ENCODE measurements at regions not wholly inside any gene's neighbourhood (a gene's known extent, or its start where the extent isn't known, plus 50 kb on each side); places are given as distances from the start of the nearest gene placed in this dataset.

DNA sequence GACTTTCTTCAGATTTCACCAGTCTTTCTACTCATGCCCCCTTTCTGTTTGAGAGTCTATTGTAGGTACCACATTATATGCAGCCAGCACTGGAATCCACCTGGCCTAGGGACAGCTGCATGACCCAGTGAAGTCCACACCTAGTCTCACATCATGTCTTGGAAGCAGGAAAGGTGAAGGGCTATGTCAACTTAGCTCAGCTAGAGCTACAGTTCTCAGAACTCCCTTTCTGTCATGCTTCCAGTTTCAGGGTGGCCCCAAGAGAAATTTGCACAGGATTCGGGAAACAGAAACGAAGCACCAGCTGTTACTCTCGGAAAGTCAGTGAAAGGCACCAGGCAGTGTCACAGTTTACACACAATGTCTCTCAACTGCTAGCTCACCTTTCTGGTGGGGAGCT is 51.6 kb upstream of the NLRP1 start:
- DNase-seq (ENCODE audit: low read depth) = no peak

DNA sequence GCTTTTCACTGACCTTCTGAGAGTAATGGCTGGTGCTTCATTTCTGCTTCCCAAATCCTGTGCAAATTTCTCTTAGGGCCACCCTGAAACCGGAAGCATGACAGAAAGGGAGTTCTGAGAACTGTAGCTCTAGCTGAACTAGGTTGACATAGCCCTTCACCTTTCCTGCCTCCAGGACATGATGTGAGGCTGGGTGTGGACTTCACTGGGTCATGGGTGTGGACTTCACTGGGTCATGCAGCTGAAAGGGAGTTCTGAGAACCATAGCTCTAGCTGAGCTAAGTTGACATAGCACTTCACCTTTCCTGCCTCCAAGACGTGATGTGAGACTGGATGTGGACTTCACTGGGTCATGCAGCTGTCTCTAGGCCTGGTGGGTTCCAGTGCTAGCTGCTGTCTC is 54.3 kb upstream of the NLRP1 start:
- no peak for DNase-seq (ENCODE audit: low read depth)

DNA sequence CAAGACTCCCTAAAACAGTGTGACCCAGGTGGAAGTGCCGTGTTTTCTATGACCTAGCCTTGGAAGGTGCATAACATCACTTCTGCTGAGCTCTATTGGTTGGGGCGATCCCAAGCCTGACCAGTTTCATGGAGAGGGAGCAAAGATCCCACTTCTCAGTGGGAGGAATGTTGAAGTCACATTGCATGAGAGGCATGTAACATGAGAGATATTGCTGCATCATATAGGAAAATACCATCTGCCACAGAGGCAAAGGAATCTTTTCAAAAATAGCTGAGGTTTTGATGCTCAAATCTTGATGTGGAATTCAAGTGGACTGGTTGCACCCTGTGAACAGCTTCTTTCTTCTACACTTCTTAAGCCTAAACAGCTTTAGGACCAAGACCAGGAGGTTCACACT is 56.4 kb upstream of the NLRP1 start:
- DNase-seq (ENCODE audit: low read depth) = no peak

DNA sequence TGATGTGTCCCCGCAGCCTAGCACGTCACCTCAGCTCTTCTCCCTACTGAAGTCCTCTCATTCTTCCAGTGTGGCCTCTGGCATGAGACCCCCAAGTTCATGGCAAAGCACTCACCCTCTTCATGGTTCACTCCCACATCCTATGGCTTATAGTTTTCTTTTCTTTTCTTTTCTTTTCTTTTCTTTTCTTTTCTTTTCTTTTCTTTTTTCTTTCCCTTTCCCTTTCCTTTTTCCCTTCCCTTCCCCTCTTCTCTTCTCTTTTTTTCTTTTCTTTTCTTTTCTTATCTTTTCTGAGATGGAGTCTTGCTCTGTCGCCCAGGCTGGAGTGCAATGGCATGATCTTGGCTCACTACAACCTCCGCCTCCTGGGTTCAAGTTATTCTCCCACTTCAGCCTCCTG is 58.4 kb upstream of the NLRP1 start:
- no peak for DNase-seq (ENCODE audit: low read depth)

DNA sequence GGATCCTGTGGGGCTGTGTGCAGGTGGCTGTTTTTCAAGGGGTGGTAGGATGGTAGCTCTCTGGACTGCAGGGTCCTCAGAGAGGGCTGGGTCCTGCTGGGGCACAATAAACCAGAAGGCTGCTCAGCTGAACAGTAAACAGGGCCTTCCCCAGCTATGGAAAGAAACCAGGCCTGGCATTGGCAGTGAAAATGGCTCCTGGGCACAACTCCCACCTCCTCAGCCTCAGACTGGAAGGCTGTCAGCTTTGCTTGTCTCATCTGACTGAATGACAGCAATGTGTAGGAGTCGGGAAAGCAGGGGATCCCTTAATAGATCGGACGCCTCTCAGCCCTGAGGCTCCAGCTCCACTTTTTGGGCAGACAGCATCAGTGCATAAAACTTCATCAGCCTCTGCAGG is 59.8 kb upstream of the NLRP1 start:
- DNase-seq (ENCODE audit: low read depth) = no peak

DNA sequence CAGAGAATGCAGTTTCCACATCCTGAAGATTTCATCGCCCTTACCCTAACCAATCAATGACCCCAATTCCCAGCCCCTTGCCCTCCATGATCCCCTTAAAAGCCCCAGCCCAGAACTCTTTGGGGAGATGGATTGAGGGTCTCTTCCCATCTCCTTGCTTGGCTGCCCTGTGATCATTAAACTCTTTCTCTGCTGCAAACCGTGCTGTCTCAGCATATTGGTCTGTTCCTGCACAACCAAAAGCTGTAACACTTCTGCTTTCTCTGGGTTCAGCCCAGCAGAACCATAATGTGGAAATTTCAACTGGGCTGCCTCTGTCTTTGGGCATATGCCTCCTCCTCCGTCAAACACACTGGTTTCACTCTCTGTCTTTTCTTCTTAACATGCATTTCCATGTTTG is 67.0 kb upstream of the NLRP1 start:
- no peak for DNase-seq (ENCODE audit: low read depth)

DNA sequence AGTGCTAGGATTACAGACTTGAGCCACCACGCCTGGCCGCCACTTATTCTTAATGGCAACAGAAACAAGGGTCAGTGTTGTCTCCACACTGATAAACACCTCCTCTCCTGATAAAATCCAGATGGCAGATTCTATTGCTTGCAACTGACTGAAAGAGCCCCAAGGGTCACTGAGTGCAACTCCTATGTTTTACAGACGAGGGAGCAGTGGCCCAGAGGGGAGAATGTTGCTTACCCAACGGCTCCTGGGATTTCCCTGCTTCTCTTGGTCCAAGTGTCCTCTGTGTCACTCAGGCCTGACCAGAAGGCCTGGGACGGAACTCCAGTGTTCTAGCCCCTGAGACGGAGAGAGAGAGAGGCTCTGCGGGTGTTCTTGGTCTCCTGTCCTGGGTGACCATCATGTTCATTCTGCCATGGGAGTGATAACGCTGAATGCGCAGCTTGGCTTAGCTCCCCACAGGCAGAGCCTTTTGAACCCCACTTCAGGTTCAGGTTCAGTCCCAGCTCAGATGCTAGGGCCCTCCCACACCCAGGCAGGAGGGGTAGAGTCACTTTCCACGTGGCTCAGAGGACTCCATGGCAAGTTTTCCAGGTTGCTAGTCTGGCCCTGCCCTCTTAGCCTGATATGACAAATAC is 77.3 kb upstream of the NLRP1 start:
- no peak for DNase-seq (ENCODE audit: low read depth)

DNA sequence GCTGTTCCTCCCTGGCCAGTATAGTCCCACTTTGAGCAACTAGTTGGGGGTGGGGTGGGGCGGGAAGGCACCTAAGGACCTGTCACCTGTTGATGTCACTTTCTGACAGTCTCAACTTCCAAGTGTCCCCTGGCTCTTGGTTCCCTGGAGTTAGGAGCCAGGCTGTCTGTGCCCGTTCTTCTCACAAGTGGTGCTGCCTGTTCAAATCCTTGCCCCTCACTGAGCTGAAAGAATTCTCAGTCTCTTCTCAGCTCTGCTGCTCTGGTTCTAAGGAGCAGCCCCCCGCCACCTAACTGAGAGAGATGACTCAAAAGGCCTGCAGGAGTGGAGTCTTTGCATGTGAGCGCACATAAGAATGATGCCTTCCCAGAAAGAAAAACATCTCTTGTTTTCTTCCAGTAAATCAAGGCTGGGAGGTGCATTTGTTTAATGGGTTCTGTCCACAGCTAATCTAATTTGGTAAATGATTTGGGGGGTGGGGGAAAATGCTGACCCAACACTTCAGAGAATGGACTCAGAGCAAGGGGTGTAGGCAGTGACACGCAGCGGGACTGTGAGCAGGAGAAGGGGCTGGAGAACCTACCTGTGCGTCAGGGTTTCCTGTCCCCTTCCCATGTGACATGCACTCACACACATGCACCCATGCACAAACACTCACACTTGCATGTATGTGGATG is 78.2 kb upstream of the NLRP1 start:
- no peak for DNase-seq (ENCODE audit: low read depth)

DNA sequence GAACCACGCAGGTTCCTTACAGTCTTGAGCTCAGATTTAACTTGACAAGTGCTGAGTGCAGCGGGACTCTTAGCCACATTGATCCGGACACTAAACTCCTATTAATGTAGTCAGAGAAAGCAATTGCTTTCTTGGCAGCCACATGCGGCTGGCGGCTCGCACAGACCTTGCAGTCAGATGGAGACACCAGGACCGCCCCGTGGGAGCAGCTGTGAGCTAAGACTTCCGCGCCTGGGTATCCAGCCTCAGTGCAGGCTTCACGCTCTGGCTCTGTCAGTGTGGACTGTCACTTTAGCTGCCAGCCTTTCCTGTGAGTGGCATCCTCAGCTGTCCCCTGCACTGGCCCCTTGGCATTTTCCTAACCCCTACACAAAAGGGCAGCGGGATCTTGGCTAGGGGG is 80.9 kb upstream of the NLRP1 start:
- no peak for DNase-seq (ENCODE audit: low read depth)

DNA sequence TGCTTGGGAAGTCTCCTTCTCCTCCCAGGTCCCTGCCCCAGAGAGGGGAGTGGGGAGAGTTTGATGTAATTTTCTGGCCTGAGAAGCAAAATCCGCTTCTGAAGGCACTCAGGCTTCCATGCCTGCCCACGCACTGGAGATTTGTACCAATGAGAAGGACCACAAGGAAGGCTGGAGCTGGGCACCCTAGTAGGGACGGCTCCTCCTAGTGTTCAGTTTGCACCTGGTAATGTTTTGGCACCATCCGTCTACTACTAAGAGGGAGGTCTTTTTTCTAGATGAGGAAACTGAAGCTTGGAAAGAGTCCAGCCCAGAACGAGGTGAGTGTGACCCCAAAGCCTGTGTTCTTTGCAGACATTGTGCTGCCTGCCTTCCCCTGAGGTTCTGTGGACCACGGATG is 83.6 kb upstream of the NLRP1 start:
- no peak for DNase-seq (ENCODE audit: low read depth)

DNA sequence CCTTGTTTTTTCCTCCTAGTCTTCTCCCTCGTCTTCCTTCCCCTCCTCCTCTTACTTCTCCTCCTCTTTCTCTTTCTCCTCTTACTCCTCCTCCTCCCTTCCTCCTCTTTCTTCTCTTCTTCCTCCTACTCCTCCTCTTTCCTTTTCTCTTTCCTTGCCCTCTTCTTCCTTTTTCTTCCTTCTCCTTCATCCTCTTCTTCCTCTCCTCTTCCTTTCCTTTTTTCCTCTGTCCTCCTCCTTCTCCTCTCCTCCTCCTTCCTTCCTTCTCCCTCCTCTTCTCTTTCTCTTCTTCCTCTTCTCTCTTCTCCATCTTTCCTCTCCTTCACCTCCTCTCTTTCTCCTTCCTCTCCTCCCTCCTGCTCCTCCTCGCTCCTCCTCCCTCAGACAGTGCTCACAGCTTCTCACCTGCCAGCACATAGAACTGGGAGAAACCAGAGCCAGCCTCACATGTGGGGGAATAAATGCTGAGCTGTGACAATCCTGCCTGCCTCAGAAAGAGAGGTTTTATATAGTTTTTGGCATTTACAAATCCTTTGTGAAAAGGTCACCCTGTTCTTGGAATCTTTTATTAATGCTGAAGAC is 84.3 kb upstream of the NLRP1 start:
- no peak for DNase-seq (ENCODE audit: low read depth)

DNA sequence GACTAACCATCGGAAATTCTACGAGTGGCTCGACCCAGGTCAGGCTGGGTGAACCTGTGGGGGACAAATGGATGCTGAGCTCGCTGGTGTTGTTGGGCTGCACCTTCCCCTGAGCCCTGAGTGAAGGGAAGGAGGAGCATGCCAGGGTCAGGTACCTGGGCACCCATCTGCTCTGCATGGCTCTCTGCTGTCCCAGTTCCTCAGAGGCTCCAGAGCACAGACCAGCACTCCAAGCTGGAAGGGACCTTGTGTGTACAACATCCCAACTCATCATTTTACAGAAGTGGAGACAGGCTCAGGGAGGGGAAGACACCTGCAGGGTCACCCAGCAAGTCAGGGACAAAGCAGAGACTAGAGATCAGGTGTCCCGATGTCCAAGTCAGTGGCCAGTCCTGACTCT is 84.9 kb upstream of the NLRP1 start:
- DNase-seq (ENCODE audit: low read depth) = no peak

DNA sequence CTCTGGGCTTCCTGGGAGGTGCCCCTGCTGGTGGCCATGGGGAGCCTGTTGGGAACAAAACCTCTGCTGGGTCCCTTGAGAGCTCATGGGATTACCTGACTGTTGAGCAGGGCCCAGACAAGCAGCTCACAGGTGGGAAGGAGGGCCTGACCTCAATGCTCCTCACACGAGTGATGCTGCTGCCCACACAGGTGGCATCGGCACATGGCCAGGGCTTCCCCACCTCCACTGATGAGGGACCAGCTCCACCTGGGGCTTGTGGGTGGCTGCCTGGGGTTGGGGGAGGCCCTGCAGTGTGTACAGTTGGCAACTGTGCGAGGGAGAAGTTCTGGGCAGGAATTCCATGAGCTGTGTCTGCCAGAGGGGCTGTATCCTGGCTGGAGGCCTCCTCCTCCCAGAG is 87.8 kb upstream of the NLRP1 start:
- DNase-seq (ENCODE audit: low read depth) = no peak

DNA sequence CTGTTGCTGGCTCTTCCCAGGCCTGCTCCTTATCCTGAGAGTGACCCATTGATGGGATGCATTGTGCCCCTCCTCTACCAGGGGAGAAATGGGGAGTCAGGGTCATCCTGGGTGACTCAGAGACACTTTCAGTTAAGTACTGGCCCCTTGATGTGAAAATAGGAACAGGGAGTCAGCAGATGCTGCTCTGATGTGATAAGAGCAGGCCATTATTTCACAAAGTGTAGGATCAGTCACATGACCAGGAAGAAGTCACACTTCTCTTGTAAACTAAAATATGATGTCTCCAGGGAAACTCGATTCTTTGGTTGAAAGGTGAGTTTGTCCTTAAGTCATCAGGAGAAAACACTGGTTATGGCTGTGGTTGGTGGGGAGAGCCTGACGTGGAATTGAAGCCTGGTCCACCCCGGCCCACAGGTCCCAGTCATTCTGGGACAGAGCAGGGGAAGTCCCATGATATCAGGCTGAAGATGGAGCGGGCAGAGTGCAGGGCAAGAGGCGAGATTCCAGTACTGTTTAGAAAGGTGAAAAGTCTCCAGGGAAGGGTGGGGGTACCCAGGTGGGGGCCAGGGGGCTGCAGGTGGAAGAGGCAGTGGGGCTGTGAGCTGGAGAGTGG is 88.6 kb upstream of the NLRP1 start:
- no peak for DNase-seq (ENCODE audit: low read depth)

DNA sequence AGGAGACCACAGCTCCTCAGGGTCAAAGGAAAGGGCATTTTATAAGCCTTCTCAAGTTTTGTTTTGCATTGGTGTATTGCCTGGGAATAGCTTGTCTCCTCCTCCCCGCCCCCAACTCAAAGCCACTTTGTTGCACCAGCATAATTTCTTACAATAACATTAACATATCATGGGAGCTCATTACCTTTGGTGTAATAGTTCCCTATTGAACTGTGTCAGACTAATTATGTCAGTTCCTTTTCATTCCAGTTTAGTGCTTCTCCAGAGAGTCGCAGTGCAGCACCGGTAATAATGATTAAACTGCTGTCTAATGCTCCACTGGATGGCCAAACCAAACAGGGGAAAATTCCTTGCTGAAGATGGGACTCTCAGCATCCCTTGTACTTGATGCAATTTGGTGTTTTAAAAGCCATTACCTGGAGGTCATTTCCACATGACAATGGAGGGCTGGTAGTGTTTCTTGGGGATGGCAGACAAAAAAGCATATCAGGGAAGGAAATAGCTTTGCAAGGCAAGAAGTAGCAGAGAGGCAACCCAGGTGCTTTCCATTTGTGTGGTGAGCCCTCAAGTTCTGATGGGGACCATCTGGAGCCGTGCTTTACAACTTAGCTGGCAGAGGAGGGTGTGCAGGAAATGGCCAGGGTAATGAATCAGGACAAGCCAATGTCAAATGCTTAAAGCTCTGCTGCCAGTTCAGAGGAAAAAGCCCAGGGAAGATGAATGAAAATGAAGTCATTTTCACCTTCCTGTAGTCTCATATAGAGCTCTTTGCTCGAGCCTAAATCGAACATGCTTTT is 91.5 kb upstream of the NLRP1 start:
- DNase-seq (ENCODE audit: low read depth) = no peak

DNA sequence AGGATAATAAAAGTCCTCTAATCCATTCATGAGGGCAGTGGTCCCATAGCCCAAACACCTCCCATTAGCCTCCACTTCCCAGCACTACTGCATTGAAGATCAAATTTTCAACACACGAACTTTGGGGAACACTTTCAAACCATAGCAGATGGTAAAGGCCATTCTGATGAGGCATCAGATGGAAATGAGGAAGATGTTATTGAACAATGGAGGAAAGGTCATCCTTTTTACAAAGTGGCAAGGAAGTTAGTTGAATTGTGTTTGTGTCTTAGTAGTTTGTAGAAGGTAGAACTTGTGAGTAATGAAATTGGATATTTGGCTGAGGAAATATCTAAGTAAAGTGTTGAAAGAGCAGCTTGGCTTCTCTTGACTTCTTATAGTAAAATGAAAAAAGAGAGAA is 93.3 kb upstream of the NLRP1 start:
- no peak for DNase-seq (ENCODE audit: low read depth)

DNA sequence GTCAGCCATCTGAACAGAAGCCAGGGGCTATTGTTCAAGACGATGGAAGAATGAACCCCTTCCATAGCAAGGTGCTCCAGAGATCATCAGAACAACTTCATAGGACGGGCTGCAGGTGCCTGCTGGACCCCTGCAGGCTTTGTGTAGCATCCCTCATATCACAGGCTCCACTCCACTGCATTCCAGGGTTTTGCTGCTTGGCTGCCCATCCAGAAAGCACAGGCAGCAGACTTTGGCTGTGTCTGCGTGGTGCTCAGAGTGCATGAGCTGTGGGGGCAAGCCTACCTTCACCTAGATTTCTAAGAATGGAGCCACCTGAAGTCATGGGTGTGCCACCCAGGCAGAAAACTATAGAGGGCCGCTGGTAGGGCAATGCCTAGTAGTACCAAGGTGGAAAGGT is 93.9 kb upstream of the NLRP1 start:
- no peak for DNase-seq (ENCODE audit: low read depth)

DNA sequence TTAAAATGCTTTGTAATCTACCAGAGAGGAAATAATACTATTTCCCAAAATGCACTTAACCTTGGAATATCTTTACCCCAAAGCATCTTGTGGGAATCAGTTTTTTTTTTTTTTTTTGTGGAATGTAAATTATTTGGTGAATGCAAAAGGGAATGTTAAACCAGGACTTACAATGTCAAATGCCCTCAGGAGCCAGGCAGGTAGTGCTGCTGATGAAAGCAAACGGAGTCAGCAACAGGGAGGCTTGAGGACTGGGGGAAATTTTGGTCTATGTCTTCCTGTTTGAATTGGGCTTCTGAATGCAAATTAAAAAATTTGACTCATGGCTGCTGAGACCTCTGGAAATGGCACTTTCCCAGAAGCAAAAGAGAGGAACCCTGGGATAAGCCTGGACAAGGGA is 96.5 kb upstream of the NLRP1 start:
- no peak for DNase-seq (ENCODE audit: low read depth)

DNA sequence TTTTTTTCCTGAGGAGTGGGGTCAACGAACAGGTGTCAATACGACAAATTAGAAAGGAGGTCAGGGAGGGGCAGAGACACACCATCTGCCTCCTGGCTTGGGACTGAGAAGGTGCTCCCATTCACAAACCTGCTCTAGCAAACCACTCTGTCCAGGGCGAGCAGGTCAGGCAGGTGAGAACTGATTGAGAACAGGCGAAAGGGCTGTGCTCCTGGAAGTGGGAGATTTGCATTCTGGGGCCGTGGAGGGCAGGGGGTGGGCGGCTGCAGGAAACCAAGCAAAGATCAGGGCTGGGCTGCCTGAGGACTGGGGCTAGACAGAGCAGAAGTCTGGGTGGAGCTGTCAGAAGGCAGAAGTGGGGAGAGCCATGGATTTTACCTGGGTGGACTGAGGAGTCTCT is 98.9 kb upstream of the NLRP1 start:
- DNase-seq (ENCODE audit: low read depth) = no peak

DNA sequence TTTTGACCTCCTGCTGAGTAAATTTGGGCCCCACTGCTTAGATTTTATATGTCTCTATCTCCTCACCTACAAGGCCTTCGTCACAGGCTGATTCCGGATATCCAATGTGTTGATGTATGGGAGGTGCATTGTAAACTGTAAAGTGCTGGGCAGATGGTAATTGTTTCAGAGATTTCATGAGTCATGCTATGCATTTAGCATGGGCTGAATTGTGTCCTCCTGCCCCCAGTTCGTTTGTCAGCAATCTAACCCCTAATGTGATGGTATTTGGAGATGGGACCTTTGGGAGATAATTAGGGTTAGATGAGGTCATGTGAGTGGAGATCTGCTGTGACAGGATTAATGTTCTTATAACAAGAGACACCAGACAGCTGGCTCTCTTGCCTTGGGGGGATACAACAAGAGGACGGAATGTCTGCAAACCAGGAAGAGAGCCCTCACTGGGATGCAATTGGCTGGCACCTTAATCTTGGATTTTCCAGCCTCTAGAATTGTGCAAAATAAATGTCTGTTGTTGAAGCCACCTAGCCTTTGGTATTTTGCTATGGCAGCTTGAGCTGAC is 101.8 kb upstream of the NLRP1 start:
- no peak for DNase-seq (ENCODE audit: low read depth)

DNA sequence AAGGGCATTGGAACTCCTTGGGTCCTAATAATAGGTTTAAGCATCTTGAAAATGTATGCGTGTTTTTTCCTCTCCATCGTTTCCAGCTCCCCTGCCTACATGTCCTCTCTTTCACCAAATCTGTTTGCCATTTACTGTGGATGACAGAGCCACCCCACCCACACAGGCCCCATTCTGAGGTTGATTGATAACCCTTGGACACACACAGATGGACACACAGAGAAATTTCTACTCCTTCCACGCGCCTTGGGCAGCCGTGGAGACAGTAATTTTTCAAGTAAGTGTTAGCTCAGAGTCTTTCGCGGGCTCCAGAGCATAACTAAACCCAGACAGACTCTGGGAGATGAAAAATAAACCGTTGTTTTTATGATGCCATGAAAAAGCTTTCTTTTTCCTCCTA is 103.3 kb upstream of the NLRP1 start:
- no peak for DNase-seq (ENCODE audit: low read depth)

DNA sequence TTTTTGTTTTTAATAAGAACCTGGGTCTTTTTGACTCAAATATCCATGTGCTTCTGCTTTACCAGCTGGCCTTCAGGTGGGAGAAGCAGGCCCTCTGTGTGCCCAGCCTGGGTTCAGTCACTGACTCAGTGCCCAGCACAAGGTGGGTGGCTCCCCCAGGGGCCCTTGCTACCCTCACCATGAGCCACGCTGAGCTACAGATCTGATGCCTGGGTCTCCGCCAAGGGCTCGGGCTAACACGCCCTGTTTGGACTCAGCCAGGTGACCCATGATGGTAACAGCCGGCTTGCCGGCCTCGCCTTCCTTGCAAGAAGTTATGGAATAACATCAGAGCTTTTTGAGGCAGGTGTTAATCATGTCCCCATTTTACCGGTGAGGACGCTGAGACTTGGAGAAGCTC is 109.5 kb upstream of the NLRP1 start:
- DNase-seq (ENCODE audit: low read depth) = no peak

All from GM04504 (cell line).